Erythroblast (primary cell): ENCODE measurements at regions not wholly inside any gene's neighbourhood (a gene's known extent, or its start where the extent isn't known, plus 50 kb on each side); places are given as distances from the start of the nearest gene placed in this dataset.

Source experiments
- GATA1 ChIP-seq: IDR thresholded peaks from 2 replicates; pipeline ENCODE4 v1.6.1; 2011; ENCODE audit warnings: low read depth, mild to moderate bottlenecking, control low read depth, low read length, moderate library complexity
- POLR2A ChIP-seq: IDR thresholded peaks from 2 replicates; pipeline ENCODE4 v1.6.1; 2011; ENCODE audit warnings: mild to moderate bottlenecking, low read length

GRCh38 chr7:81007051-81007450 lies 88.2 kb upstream of the SEMA3C start:
- TF ChIP-seq POLR2A = no peak
- no peak for TF ChIP-seq GATA1
